Thyroid gland (tissue), 4 donors: ENCODE measurements at regions not wholly inside any gene's neighbourhood (a gene's known extent, or its start where the extent isn't known, plus 50 kb on each side); places are given as distances from the start of the nearest gene placed in this dataset.

Experiments used
- DNase-seq, 2 donors: peaks; one replicate each; pipeline ENCODE4 v3.0.0-alpha.2; 2019
- H3K27ac ChIP-seq, 3 donors: fragments of 200-600 bp; sonication (generic); 1 replicate in 2 of 3; 2 replicates in 1 of 3; pipeline ENCODE4 v1.5.1; 2016 to 2019; ENCODE audit warnings: mild to moderate bottlenecking in 1 of 3, moderate library complexity in 1 of 3
- H3K27me3 ChIP-seq: fragments of 200-600 bp; sonication (generic); one replicate; pipeline ENCODE4 v1.5.1; 2019
- H3K36me3 ChIP-seq, 2 donors: fragments of 200-600 bp; sonication (generic); one replicate each; pipeline ENCODE4 v1.5.1; 2016 to 2019
- H3K4me1 ChIP-seq, 2 donors: fragments of 200-600 bp; sonication (generic); one replicate each; pipeline ENCODE4 v1.5.1; 2017 to 2019
- H3K4me3 ChIP-seq, 3 donors: fragments of 200-600 bp; sonication (generic); replicated peaks in 1 of 3; 1 replicate in 2 of 3; 2 replicates in 1 of 3; pipeline ENCODE4 v1.5.1; 2016; ENCODE audit warnings: mild to moderate bottlenecking in 1 of 3
- H3K9me3 ChIP-seq: fragments of 200-600 bp; sonication (generic); one replicate; pipeline ENCODE4 v1.5.1; 2017
- CTCF ChIP-seq, 6 experiments: fragments of 200-600 bp in 3 of 6; fragments of 450-650 bp in 3 of 6; sonication (generic) in 3 of 6; IDR thresholded peaks; one replicate each; pipeline ENCODE4 v1.5.1; 2016 to 2019; ENCODE audit warnings: antibody characterized with exemption in 6 of 6, mild to moderate bottlenecking in 2 of 6, inconsistent platforms in 1 of 6, moderate library complexity in 1 of 6
- POLR2A ChIP-seq, 2 donors: fragments of 450-650 bp; IDR thresholded peaks; one replicate each; pipeline ENCODE4 v1.6.1; 2017; ENCODE audit warnings: antibody characterized with exemption in 2 of 2, mild to moderate bottlenecking in 2 of 2, moderate library complexity in 1 of 2
- WGBS, 2 donors: methylation state at CpG; one replicate each; pipeline ENCODE4 v1.1.5; 2017; 5-methylcytosine and 5-hydroxymethylcytosine counted together
- intact Hi-C: fragments of 100-400 bp; cut with DNase I; formaldehyde crosslinking; loops from one replicate; pipeline ENCODE4 v1.15.1; 2023

GRCh38 chr12:73106296-73106695, 834.1 kb downstream of the TRHDE start:
- intact Hi-C loops: no loop called here
- 32 to 49% methylated on average over 2 of the region's 2 CpGs for WGBS, 2 donors
- no peaks in the 10 kb centered on the region for H3K27me3 ChIP-seq

GRCh38 chr12:73106896-73107295, 834.7 kb downstream of the TRHDE start:
- intact Hi-C loops: no loop called here
- TF ChIP-seq POLR2A (IDR thresholded peaks at IDR 0.05) (no peak), CTCF (IDR thresholded peaks at IDR 0.05) (no peak)
- H3K9me3 ChIP-seq: no peaks in the 10 kb centered on the region
- DNase-seq: no peak
- 63 to 67% methylated on average over 1 of the region's 1 CpG for WGBS, 2 donors
- H3K4me1 ChIP-seq: no peaks in the 10 kb centered on the region
- H3K27me3 ChIP-seq: no peaks in the 10 kb centered on the region
- no peak overlapping the region for H3K27ac ChIP-seq
- H3K4me3 ChIP-seq: no peak overlapping the region
- no peaks in the 10 kb centered on the region for H3K36me3 ChIP-seq

More at GRCh38 chr12:73106296-73106695, 834.1 kb downstream of the TRHDE start:
- no peak overlapping the region for H3K4me3 ChIP-seq
- no peak for TF ChIP-seq POLR2A (IDR thresholded peaks at IDR 0.05)
- TF ChIP-seq CTCF (IDR thresholded peaks at IDR 0.05): no peak
- H3K4me1 ChIP-seq: no peaks in the 10 kb centered on the region
- H3K36me3 ChIP-seq: no peaks in the 10 kb centered on the region
- H3K9me3 ChIP-seq: no peaks in the 10 kb centered on the region
- no peak overlapping the region for H3K27ac ChIP-seq
- no peak for DNase-seq

DNA sequence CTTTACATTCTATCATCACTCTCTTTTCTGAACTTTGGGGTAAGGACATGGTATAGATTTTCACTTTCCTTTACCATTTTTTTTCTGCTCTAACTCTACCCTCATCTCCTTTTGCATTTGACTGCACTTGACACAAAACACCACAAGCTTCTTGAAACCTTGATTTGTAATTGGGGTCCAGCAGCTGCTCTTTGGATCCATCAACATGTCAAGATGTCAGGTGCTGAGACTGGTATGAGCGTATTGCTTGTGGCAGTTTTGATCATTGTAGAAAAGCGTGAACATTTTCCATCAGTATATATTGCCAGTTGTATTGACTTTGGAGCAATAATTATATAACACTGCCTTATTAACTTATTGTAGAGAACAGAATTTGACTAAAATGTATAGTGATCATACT, 838.6 kb downstream of the TRHDE start:
- WGBS, 2 donors: 96 to 97% methylated on average over 2 of the region's 2 CpGs
- Histone ChIP-seq H3K9me3 (no peaks in the 10 kb centered on the region), H3K4me3 (no peak overlapping the region), H3K4me1 (no peaks in the 10 kb centered on the region), H3K27ac (no peak overlapping the region), H3K36me3 (no peaks in the 10 kb centered on the region), H3K27me3 (no peaks in the 10 kb centered on the region)
- TF ChIP-seq POLR2A (IDR thresholded peaks at IDR 0.05): no peak
- TF ChIP-seq CTCF (IDR thresholded peaks at IDR 0.05): no peak
- intact Hi-C loops: no loop called here
- DNase-seq: no peak

DNA sequence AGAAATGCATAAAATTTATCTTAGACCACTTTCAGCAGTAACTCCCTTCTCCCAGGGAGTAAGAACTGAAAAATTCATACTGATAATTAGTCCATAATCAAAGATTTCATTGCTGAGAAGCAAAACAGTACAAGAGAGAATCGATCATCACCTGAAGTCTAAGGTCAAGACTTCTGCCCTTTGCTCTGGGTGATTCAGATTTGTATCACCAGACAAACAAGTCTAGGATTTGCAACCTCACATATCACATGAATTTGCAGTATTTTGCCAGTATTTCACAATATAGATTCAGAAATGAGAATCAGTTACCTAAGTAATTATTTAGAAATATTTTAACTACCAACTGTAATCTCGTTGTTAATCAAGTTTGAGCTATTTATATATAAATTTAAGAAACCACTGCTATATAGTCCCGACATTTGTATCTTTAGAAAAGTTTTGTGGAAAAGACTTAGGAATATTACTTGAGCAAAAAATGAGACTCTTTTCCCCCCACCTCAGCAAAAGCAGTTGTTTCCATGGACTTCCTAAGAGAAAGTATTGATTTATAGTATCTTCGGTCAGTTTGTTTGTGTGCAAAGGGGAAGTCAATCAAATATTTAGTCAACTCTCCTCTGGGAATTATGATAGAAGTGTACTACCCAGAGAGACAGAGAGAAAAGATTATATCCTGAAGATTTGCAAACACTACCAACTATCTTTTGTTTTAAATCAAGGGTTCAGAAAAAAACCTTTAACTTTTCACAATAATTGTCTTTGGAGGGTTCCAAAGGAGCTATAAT, 840.1 kb downstream of the TRHDE start:
- H3K36me3 ChIP-seq: no peaks in the 10 kb centered on the region
- no peak overlapping the region for H3K27ac ChIP-seq
- H3K27me3 ChIP-seq: no peaks in the 10 kb centered on the region
- H3K4me3 ChIP-seq: no peak overlapping the region
- DNase-seq: no peak
- WGBS, 2 donors: 80 to 81% methylated on average over 4 of the region's 4 CpGs
- H3K4me1 ChIP-seq: no peaks in the 10 kb centered on the region
- TF ChIP-seq POLR2A (IDR thresholded peaks at IDR 0.05) (no peak), CTCF (IDR thresholded peaks at IDR 0.05) (no peak)
- intact Hi-C loops: no loop called here
- H3K9me3 ChIP-seq: no peaks in the 10 kb centered on the region

DNA sequence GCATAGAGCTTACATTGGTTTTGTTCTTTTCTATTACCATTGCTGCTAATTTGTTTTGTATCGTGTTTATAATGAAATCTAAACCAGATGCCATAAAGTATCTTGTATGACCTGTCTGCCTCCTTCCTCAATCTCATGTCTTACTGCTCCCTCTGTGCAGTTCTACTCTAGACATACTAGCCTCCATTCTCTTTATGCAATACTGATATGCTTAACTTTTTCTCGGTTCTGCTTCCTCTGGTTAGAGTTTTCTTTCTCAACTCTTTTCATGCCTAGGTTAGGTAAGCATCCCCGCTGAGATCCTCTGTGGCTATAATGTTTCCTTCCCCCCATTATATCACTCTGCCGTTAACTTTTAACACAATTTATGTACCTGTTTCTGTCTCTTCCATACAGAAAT, 852.3 kb downstream of the TRHDE start:
- 73 to 77% methylated on average over 4 of the region's 4 CpGs for WGBS, 2 donors
- no peaks in the 10 kb centered on the region for H3K4me1 ChIP-seq
- no peak for DNase-seq
- intact Hi-C loops: no loop called here
- no peaks in the 10 kb centered on the region for H3K27me3 ChIP-seq
- H3K36me3 ChIP-seq: no peaks in the 10 kb centered on the region
- H3K27ac ChIP-seq: no peak overlapping the region
- H3K4me3 ChIP-seq: no peak overlapping the region
- TF ChIP-seq POLR2A (IDR thresholded peaks at IDR 0.05) (no peak), CTCF (IDR thresholded peaks at IDR 0.05) (no peak)
- H3K9me3 ChIP-seq: no peaks in the 10 kb centered on the region
